BJ (cell line): ENCODE measurements at regions not wholly inside any gene's neighbourhood (a gene's known extent, or its start where the extent isn't known, plus 50 kb on each side); places are given as distances from the start of the nearest gene placed in this dataset.

Experiments used
- CTCF ChIA-PET: fragments of 350-600 bp; formaldehyde crosslinking; extraction: SDS; loops from one replicate; lab custom pipeline; 2021; ENCODE audit warnings: antibody characterized with exemption, inconsistent platforms; lab: Yijun Ruan, JAX
- POLR2A ChIA-PET: fragments of 300-600 bp; sonication (Branson Sonifier 250); formaldehyde crosslinking; extraction: SDS; loops from one replicate; lab custom pipeline; 2021; ENCODE audit warnings: antibody characterized with exemption; lab: Charles Lee
- DNase-seq: peaks from one replicate; pipeline ENCODE4 v3.0.0-alpha.2; 2011; ENCODE audit warnings: low read depth
- H3K27me3 ChIP-seq: 2 replicates; pipeline ENCODE4 v1.6.0; 2011; ENCODE audit warnings: low read length; ENCODE audit not compliant: control insufficient read depth, insufficient read depth
- H3K36me3 ChIP-seq: 2 replicates; pipeline ENCODE4 v1.5.1; 2011; ENCODE audit warnings: low read length; ENCODE audit not compliant: control insufficient read depth, insufficient read depth
- H3K4me3 ChIP-seq: 2 replicates; pipeline ENCODE4 v1.5.1; 2011; ENCODE audit warnings: low read depth, mild to moderate bottlenecking, control low read depth, low read length
- CTCF ChIP-seq: IDR thresholded peaks from 2 replicates; pipeline ENCODE4 v1.5.1; 2011; ENCODE audit warnings: low read depth, mild to moderate bottlenecking, control low read depth, inconsistent platforms, low read length, moderate library complexity; ENCODE audit not compliant: insufficient read depth

GRCh38 chr12:75848431-75848925 lies 183.1 kb downstream of the PHLDA1 start:
- DNase-seq, result no peak
- CTCF ChIA-PET, result interaction anchor here (0.9 to 2.1 kb wide), 3 partner anchors 10 to 288 kb away, joined by 3 to 7 read pairs (median 4); no protein-coding TSS in a partner anchor
- Histone ChIP-seq H3K27me3 (no peaks in the 10 kb centered on the region), H3K36me3 (no peaks in the 10 kb centered on the region), H3K4me3 (no peak overlapping the region)
- POLR2A ChIA-PET, result interaction anchor here (0.6 kb wide), 1 partner anchor 521 kb away, joined by 5 read pairs; no protein-coding TSS in a partner anchor
- TF ChIP-seq CTCF, result no peak

- TF ChIP-seq CTCF, result no peak
- H3K36me3 ChIP-seq, result no peaks in the 10 kb centered on the region
- no peak overlapping the region for H3K4me3 ChIP-seq
- CTCF ChIA-PET, result interaction anchor here (0.7 to 1.0 kb wide), 2 partner anchors 11 to 219 kb away, joined by 3 read pairs; no protein-coding TSS in a partner anchor
- POLR2A ChIA-PET, result no interaction called here
- no peaks in the 10 kb centered on the region for H3K27me3 ChIP-seq
- DNase-seq, result no peak
Observed at GRCh38 chr12:75846102-75846501, 185.5 kb downstream of the PHLDA1 start.

- TF ChIP-seq CTCF, result no peak
- H3K27me3 ChIP-seq, result no peaks in the 10 kb centered on the region
- no peak for DNase-seq
- no peaks in the 10 kb centered on the region for H3K36me3 ChIP-seq
- no peak overlapping the region for H3K4me3 ChIP-seq
- POLR2A ChIA-PET, result no interaction called here
- CTCF ChIA-PET, result interaction anchor here (1.7 kb wide), 1 partner anchor 13 kb away, joined by 3 read pairs; no protein-coding TSS in a partner anchor
Observed at GRCh38 chr12:75844985-75845384, 186.6 kb downstream of the PHLDA1 start.

GRCh38 chr12:75844049-75844770 lies 187.4 kb downstream of the PHLDA1 start:
- Histone ChIP-seq H3K36me3 (no peaks in the 10 kb centered on the region), H3K27me3 (no peaks in the 10 kb centered on the region), H3K4me3 (no peak overlapping the region)
- POLR2A ChIA-PET, result no interaction called here
- no peak for DNase-seq
- CTCF ChIA-PET, result interaction anchor here (1.7 kb wide), 1 partner anchor 12 kb away, joined by 3 read pairs; no protein-coding TSS in a partner anchor
- no peak for TF ChIP-seq CTCF

- no peak overlapping the region for H3K4me3 ChIP-seq
- ChIA-PET POLR2A (interaction anchor here (0.5 kb wide), 1 partner anchor 175 kb away, joined by 8 read pairs; no protein-coding TSS in a partner anchor), CTCF (no interaction called here)
- H3K36me3 ChIP-seq, result no peaks in the 10 kb centered on the region
- no peaks in the 10 kb centered on the region for H3K27me3 ChIP-seq
- TF ChIP-seq CTCF, result no peak
- no peak for DNase-seq
Observed at GRCh38 chr12:75842090-75842489, 189.5 kb downstream of the PHLDA1 start.
